BLaER1 treated with 17β-estradiol and CSF1 and Interleukin-3, amounts not matched to agents 10 nM and 100 nM (cell line): ENCODE measurements at regions not wholly inside any gene's neighbourhood (a gene's known extent, or its start where the extent isn't known, plus 50 kb on each side); places are given as distances from the start of the nearest gene placed in this dataset.

ENCODE experiments used
- H3K27ac ChIP-seq, 11 experiments: shearing (Covaris generic); formaldehyde crosslinking; 2 replicates each; pipeline ENCODE4 v1.8.1; 2022
- H3K27me3 ChIP-seq, 11 experiments: shearing (Covaris generic); formaldehyde crosslinking; 2 replicates each; pipeline ENCODE4 v1.8.1; 2022
- H3K36me3 ChIP-seq, 11 experiments: shearing (Covaris generic); formaldehyde crosslinking; 2 replicates each; pipeline ENCODE4 v1.8.1; 2022
- H3K4me1 ChIP-seq, 10 experiments: shearing (Covaris generic); formaldehyde crosslinking; 2 replicates each; pipeline ENCODE4 v1.8.1; 2022
- H3K4me2 ChIP-seq, 11 experiments: shearing (Covaris generic); formaldehyde crosslinking; 2 replicates each; pipeline ENCODE4 v1.8.1; 2022
- H3K4me3 ChIP-seq, 10 experiments: shearing (Covaris generic); formaldehyde crosslinking; 2 replicates each; pipeline ENCODE4 v1.8.1; 2022
- H3K9ac ChIP-seq, 11 experiments: shearing (Covaris generic); formaldehyde crosslinking; 2 replicates each; pipeline ENCODE4 v1.8.1; 2022
- H3K9me3 ChIP-seq, 11 experiments: shearing (Covaris generic); formaldehyde crosslinking; replicated peaks in 1 of 11; 2 replicates each; pipeline ENCODE4 v1.8.1; 2022
- H4K20me1 ChIP-seq, 11 experiments: shearing (Covaris generic); formaldehyde crosslinking; 2 replicates each; pipeline ENCODE4 v1.8.1; 2022
- Cebpa-rat ChIP-seq, 11 experiments: shearing (Covaris generic); IDR thresholded peaks; 2 replicates each; pipeline ENCODE4 v1.8.1; 2022

DNA sequence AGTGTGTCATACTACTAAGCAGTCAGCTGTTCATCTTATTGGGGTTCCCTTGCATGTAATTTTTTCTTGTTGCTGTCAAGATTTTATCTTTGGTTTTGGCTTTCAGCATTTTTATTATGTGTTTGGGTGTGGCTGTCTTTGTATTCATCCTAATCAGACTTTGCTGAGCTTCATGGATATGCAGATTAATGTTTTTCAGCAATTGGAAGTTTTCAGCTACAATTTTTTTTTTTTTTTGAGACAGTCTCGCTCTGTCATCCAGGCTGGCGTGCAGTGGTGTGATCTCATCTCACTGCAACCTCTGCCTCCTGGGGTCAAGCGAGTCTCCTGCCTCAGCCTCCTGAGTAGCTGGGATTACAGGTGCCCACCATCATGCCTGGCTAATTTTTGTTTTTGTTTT is 108.8 kb downstream of the BARX1 start:
- H3K9me3 ChIP-seq, result peaks cover 12 to 26% (median 14%) of the 10 kb centered on the region in 11 experiments; a peak in 20 of 22 replicates
- no peaks in the 10 kb centered on the region for H3K27me3 ChIP-seq
- H3K9ac ChIP-seq, result no peak overlapping the region
- peaks cover 0 to 6% (median 0%) of the 10 kb centered on the region in 10 experiments; a peak in 1 of 20 replicates for H3K4me1 ChIP-seq
- H3K36me3 ChIP-seq, result no peaks in the 10 kb centered on the region; a peak in 1 of 22 replicates
- TF ChIP-seq Cebpa-rat (IDR thresholded peaks at IDR 0.05), result no peak
- H3K27ac ChIP-seq, result no peak overlapping the region
- no peaks in the 10 kb centered on the region for H4K20me1 ChIP-seq
- no peak overlapping the region for H3K4me3 ChIP-seq
- no peak overlapping the region for H3K4me2 ChIP-seq

DNA sequence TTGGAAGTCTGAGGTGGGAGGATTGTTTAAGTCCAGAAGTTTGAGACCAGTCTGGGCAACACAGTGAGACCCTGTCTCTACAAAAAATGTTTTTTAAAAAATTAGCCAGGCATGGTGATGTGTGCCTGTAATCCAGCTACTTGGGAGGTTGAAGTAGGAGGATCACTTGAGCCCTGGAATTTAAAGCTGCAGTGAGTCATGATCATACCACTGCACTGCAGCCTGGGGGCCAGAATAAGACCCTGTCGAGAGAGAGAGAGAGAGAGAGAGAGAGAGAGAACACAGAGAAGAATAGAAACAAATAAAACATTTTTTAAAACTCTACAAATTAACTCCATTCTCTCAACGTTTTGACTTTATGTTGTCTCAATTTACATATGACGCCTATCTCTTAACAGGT is 111.8 kb downstream of the BARX1 start:
- H3K27ac ChIP-seq, result no peak overlapping the region
- no peaks in the 10 kb centered on the region; a peak in 1 of 22 replicates for H3K36me3 ChIP-seq
- no peak overlapping the region for H3K4me2 ChIP-seq
- no peaks in the 10 kb centered on the region for H3K27me3 ChIP-seq
- H4K20me1 ChIP-seq, result no peaks in the 10 kb centered on the region
- no peak overlapping the region for H3K4me3 ChIP-seq
- H3K9ac ChIP-seq, result no peak overlapping the region
- H3K4me1 ChIP-seq, result peaks cover 0 to 6% (median 0%) of the 10 kb centered on the region in 10 experiments; a peak in 1 of 20 replicates
- H3K9me3 ChIP-seq, result peaks cover 8 to 18% (median 13%) of the 10 kb centered on the region in 11 experiments; a peak in 19 of 22 replicates
- TF ChIP-seq Cebpa-rat (IDR thresholded peaks at IDR 0.05), result no peak

DNA sequence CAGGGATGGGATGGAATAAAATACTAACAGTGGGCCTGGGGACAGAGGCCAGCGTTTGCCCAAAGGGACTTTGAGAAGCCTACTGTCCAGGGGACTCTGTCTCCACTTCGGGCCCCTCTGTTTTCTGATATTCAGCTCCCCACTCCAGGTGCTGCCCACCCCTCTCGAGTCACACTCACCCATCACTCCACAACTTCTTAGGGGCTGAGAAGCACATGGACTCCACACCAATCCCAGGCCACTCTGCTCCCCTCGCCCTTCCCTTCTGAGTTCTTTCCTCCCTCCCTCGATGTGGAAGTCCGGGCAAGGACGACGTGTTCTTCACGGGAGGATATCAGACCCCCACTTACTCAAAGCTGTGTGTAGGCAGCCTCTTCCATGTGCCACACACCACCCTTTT is 124.5 kb downstream of the BARX1 start:
- no peaks in the 10 kb centered on the region for H3K4me1 ChIP-seq
- no peak overlapping the region for H3K4me2 ChIP-seq
- H3K36me3 ChIP-seq, result no peaks in the 10 kb centered on the region
- no peak for TF ChIP-seq Cebpa-rat (IDR thresholded peaks at IDR 0.05)
- no peak overlapping the region for H3K9ac ChIP-seq
- H3K27me3 ChIP-seq, result no peaks in the 10 kb centered on the region
- H3K9me3 ChIP-seq, result peaks cover 0 to 13% (median 7%) of the 10 kb centered on the region in 11 experiments; a peak in 8 of 22 replicates
- no peaks in the 10 kb centered on the region for H4K20me1 ChIP-seq
- no peak overlapping the region for H3K27ac ChIP-seq
- H3K4me3 ChIP-seq, result no peak overlapping the region

DNA sequence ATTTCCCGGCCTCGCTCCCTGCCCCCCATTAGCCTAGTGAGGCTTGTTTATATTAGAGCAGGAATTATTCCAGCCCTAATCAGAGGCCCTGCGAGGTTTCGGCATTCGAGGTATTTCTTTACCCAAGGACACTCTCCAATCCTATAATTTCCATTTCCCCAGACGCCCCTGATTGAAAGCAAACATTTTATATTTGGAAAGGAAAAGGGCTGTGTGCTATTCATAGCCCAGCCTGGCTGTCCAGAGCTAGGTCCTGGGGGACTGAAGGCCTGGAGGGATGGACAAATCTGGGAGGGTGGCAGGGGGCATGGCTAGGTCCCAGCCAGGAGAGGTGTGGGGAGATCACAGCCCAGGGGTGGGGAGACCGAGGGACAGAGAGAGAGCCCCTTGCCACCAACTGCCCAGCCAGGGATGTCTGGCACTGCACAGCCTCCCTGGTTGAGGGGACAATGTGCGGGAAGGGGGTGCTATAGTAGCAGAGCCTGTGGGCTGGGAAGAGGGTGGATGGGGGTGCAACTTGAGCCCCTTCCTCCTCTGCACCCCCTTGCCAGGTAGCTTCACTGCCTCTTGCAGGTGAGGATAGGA is 125.1 kb downstream of the BARX1 start:
- Histone ChIP-seq H3K4me2 (no peak overlapping the region), H3K4me3 (no peak overlapping the region), H3K9ac (no peak overlapping the region), H4K20me1 (no peaks in the 10 kb centered on the region), H3K4me1 (no peaks in the 10 kb centered on the region), H3K36me3 (no peaks in the 10 kb centered on the region), H3K27ac (no peak overlapping the region), H3K27me3 (no peaks in the 10 kb centered on the region), H3K9me3 (peaks cover 0 to 13% (median 7%) of the 10 kb centered on the region in 11 experiments; a peak in 8 of 22 replicates)
- no peak for TF ChIP-seq Cebpa-rat (IDR thresholded peaks at IDR 0.05)

DNA sequence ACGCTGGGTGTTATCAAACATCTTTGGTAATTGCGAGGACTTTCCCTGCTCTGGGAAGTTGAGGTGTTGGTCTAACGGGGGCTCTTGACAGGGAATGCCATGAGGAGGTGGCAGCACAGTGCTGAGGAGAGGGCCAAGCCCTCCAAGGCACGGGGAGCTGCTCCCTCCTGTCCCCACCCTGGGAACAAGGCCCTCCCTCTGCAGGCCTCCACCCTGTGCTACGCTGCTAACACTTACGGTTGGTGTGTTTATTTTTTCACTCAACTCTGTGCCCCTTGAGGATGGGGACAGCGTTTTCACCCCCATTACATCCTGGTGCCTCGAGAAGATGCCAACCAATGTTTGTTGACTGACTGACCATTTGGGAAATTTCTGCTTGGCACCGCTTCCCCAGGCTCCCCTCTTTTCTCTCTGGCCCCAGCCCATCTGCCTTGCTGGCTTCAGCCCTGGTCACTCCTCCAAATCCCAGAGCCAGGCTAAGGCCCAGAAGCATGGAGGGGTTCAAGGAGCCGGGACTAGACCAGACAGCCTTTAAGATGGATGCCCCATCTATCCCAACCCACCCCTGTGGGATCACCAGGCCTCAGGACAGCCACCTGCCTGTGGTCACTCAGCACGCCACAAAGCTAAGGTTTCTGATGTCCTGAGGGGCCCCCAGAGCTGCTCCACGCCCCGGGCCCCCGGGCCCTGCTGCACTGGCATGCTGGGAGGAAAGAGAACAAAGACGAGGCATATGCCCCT is 125.7 kb downstream of the BARX1 start:
- Histone ChIP-seq H3K9ac (no peak overlapping the region), H4K20me1 (no peaks in the 10 kb centered on the region), H3K9me3 (peaks cover 0 to 13% (median 7%) of the 10 kb centered on the region in 11 experiments; a peak in 8 of 22 replicates), H3K36me3 (no peaks in the 10 kb centered on the region), H3K27ac (no peak overlapping the region), H3K4me1 (no peaks in the 10 kb centered on the region), H3K27me3 (no peaks in the 10 kb centered on the region), H3K4me3 (no peak overlapping the region), H3K4me2 (no peak overlapping the region)
- TF ChIP-seq Cebpa-rat (IDR thresholded peaks at IDR 0.05), result no peak

DNA sequence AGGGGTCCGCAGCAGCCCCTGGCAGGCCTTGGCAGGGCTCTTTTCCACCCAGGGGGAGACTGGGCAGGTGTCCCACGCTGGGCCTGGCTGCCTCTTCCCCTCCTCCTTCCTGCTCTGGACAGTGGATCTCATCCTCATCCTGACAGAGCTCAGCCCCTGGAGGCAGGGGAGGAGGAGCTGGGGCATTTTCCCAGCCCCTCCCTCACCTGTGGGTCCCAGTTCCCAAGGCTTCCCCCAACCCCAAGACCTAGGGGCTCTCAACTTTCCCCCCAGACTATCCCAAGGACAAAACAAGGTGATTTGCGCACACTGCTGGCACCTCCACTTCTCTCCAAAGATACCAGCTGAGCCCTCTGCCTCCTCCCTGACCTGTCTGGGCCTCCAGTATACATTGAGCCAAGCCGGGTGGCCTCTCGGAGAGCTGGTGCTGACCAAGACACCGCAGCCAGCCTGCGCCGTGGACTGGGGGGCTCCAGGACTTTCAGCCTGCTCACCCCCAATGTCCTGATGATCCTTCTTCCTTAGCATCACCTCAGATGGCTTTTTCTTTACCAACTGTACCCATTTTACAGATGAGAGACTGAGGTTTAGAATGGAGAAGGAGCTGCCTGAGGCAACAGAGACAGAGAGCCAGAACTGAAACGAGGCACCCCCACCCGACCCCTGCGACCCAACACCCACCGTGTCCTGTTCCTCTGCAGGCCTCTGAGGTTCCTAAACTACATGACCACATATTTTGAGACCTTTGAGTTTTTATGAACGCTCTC is 126.6 kb downstream of the BARX1 start:
- Histone ChIP-seq H4K20me1 (no peaks in the 10 kb centered on the region), H3K4me3 (no peak overlapping the region), H3K9ac (no peak overlapping the region), H3K27me3 (no peaks in the 10 kb centered on the region), H3K9me3 (peaks cover 0 to 10% (median 5%) of the 10 kb centered on the region in 11 experiments; a peak in 8 of 22 replicates), H3K36me3 (no peaks in the 10 kb centered on the region), H3K4me2 (no peak overlapping the region), H3K4me1 (no peaks in the 10 kb centered on the region), H3K27ac (no peak overlapping the region)
- TF ChIP-seq Cebpa-rat (IDR thresholded peaks at IDR 0.05), result no peak

DNA sequence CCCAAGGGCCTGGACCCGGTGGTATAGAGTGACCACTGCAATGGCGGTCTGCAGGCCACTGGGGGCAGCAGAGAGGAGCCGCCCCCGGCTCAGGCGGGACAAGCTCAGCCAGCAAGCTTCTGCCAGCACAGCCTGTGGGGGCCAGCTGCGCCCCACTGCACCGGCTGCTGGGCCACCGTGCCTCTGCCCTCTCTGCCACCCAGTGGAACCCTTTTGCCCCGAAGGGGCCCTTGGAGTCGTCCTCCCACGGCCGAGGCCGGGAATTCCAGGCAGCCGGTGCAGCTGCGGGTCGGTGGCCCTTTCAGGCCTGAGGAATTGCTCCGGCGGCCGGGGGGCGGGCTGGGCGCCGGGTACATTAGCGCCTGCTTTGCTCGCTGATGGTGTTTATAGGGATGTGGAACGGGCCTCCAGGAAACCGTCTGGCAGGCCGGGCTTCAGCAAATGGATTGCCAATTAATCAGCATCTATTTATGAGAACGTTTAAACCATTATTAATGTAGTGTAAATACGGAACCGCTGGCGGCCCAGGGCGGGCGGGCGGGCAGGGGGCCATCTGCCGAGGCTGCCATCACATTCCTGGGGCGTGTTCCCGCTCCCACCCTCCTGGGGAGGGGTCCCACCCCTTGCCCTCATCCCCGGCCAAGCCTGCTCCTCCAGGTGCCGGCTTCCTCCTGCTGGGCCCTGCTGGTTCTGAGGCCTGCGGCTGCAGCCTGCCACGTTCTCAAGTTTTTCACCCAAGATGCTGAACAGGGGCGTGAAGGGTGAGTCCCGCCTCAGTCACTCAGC is 127.4 kb downstream of the BARX1 start:
- Histone ChIP-seq H4K20me1 (no peaks in the 10 kb centered on the region), H3K4me1 (no peaks in the 10 kb centered on the region), H3K9ac (no peak overlapping the region), H3K4me2 (no peak overlapping the region), H3K27me3 (no peaks in the 10 kb centered on the region), H3K27ac (no peak overlapping the region), H3K4me3 (no peak overlapping the region), H3K9me3 (peaks cover 0 to 8% (median 0%) of the 10 kb centered on the region in 11 experiments; a peak in 3 of 22 replicates), H3K36me3 (no peaks in the 10 kb centered on the region)
- TF ChIP-seq Cebpa-rat (IDR thresholded peaks at IDR 0.05), result no peak

DNA sequence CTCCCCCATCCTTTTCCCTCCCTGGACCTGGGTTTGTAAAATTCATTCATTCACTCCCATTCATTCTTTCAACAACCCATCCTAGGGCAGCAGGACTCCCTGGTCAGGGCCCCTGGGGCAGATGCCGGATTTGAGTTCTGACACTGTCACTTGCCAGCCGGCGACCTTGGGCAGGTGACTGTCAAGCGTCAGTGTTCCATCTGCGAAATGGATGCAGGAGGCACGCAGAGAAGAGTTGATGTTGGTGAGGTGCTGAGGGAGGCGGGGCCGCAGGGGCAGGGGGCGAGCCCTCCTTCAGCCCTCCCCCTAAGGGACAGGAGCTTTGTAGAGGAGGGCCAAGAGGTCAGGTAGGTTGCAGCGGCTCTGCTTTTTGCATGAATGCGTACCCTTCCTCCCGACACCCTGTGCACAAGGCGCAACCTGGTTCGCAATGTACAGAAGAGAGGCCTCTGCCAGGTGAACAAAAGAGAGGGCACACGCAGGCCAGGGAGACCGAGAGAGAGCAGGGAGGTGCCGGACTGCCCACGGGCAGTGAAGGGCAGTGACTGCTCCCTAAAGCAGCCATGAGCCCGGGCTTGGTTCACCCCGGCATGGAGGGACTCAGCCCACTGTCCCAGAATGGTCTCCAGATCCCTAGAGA is 128.1 kb downstream of the BARX1 start:
- H3K4me2 ChIP-seq, result no peak overlapping the region

More for the DNA sequence above, 128.1 kb downstream of the BARX1 start:
- Histone ChIP-seq H3K36me3 (no peaks in the 10 kb centered on the region), H3K9me3 (peaks cover 0 to 6% (median 0%) of the 10 kb centered on the region in 11 experiments; a peak in 2 of 22 replicates), H3K4me3 (no peak overlapping the region), H4K20me1 (no peaks in the 10 kb centered on the region), H3K9ac (no peak overlapping the region), H3K27ac (no peak overlapping the region), H3K27me3 (no peaks in the 10 kb centered on the region), H3K4me1 (no peaks in the 10 kb centered on the region)
- no peak for TF ChIP-seq Cebpa-rat (IDR thresholded peaks at IDR 0.05)
